Pons (tissue), 1 donor: ENCODE measurements at regions not wholly inside any gene's neighbourhood (a gene's known extent, or its start where the extent isn't known, plus 50 kb on each side); places are given as distances from the start of the nearest gene placed in this dataset.

Experiments used
- DNase-seq: peaks from one replicate; pipeline ENCODE4 v3.0.0-alpha.2; 2016; ENCODE audit warnings: low spot score

DNA sequence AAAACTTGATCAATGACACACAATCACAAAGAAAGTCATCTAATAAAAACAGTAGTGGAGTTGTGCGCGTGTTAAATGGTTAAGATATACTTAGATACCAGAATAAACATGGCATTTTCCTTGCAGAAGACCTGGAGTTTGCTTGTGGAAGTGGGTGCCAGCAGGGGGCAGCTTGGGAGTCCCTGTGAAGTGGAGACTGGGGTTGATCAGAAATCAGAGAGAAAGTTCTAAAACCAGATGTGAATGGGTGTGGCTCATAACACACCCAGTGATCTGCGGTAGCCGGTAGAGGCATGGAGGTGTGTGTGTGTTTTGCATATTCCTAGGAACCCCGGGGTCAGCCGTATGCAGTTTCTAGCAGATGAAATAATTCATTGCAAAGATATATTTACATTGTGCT, 300.1 kb upstream of the TRIB2 start:
- DNase-seq: no peak

DNA sequence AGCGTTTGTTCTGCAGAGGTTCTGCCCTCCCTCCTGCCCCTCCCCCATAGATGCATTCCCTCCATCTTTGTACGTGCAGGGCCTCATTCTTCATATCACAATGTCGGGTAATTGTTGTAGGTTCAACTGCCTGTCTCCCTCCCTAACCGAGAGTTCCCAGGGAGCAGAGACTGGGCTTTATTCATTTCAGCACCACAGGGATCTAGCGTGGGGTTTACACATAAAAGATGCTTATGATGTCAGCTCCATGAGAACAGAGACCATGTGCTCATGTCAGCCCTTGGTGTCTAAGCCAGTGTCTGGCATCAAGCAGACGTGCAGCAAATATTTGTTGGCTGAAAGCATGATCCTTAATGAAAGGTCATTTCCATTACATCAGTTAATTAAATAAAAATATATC, 298.9 kb upstream of the TRIB2 start:
- no peak for DNase-seq

DNA sequence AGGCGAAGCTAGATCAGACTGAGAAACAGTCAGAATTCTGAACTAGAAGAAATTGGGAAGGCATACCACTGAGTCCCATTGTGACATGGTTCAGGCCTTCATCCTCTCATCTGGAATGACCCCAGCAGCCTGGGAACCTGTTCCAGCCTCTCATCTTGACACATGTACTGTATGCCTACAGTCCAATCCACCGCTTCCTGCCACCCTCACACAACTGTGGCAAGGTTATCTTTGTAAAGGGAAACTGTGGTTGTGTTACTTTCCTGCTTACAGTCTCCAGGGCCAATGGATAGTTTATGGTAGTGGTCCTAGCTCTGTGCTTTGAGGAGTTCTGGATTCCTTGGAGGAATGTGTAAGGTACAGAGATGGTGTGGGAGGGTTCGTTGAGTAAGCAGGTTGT, 296.9 kb upstream of the TRIB2 start:
- DNase-seq: no peak

DNA sequence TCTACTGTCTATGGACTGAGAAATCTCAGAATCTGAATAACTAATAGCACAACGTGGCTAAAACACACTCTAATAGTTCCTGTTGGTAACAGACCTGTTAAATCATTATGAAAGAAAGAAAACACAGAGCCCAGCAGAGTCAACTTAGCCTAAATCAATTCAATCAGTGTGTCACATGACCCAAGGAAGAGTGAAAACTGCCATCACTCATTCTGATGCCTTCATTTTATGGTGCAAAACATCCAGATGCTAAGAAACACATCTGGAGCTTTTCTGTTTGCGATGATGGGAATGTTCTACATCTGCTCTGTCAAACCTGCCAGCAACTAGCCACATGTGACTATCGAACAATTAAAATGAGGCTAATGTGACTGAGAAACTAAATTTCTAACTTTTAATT, 295.7 kb upstream of the TRIB2 start:
- no peak for DNase-seq

DNA sequence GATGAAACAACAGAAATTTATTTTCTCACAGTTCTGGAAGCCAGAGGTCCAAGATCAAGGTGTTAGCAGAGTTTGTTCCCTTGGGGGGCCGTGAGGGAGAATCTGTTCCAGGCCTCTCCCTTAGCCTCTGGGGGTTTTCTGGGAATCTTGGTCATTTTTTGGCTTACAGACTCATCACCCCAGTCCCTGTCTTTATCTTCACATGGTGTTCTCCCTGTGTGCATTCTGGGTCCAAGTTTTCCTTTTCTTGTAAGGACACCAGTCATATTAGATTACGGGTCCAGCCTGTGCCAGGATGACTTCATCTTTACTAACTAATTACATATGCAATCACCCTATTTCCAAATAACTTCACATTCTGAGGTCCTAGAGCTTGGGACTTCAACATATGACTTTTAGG, 292.5 kb upstream of the TRIB2 start:
- DNase-seq: no peak

DNA sequence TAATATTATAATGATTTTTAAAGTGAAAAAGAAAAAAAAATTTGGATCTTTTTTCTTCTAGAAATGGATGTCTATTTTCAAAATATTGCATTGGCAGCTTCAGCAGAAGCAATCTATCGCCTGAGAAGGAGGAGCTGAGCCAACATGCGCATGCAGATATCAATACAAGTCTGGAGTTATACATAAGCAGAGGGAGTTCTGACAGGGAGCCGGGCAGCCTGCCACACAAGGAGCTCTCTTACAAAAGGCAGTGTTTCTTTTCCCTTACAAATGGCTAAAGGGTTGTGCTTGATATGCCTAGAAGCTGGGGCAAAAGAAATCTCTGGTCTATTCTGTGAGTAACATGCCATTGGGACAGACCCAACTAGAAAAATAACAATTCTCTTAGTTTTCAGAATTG, 291.9 kb upstream of the TRIB2 start:
- peak; percentile 14 for DNase-seq

DNA sequence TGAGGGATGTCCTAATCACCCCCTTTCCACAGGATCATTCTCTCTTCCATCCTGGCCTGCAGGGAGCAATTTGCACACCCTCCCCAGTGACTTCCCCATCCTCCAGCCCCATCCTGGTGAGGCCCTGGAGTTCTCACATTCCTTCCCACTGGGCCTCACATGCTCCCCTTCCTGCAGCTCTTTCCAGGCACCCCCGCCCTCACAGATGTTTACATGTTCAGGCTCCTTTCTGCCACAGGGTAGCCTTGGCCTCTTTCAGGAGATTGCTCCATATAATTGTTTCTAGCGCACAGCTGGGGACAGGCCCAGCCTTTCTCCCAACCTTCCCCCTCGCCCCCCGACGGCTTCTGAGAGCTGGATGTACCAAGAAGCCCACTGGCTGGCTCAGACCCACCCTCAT, 288.4 kb upstream of the TRIB2 start:
- DNase-seq: no peak

DNA sequence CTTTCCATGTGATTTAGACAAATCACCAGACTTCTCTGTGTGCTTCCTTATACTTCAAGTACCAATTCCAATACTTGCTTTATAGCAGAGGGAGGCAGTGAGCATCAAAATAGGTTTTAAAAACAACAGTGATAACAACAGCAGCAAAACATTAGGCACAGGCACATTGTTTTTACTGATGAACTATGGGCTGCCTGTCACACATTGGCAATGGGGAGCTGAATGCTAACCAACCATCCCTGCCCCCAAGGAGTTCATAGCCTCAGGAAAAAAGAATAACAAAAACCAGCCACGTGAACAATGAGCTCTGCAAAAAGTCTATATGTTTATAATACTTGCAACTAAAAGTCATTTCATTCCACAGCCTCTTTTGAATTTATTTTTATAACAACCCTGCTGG, 287.9 kb upstream of the TRIB2 start:
- no peak for DNase-seq

DNA sequence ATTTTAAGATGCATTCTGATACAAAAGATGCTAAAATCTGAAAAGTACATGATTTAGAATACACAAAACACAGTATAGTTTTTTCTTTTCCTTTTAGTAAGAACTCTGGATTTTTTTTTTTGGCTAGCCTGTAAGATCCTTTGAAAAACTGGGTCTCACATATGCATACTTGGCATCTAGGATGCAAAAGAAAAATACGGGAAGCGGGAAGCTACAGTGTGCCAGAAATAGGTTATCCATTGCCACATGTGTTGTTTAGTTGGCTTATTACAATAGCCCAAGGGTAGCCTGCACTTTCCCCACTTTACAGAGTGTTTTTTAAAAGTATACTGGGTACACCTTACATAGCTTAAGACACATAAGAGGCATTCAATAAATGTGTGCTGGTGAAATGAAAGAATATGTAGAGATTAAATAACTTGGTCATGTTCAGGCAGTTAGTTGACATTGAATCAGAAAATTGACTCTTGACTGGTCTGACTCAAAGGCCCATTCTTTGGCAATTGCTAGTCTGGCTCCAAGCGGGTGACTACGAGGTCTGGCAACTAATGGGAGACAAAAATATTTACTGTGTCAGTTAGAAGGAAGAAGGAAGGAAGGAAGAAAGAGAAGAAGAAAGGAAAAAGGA, 286.8 kb upstream of the TRIB2 start:
- no peak for DNase-seq

DNA sequence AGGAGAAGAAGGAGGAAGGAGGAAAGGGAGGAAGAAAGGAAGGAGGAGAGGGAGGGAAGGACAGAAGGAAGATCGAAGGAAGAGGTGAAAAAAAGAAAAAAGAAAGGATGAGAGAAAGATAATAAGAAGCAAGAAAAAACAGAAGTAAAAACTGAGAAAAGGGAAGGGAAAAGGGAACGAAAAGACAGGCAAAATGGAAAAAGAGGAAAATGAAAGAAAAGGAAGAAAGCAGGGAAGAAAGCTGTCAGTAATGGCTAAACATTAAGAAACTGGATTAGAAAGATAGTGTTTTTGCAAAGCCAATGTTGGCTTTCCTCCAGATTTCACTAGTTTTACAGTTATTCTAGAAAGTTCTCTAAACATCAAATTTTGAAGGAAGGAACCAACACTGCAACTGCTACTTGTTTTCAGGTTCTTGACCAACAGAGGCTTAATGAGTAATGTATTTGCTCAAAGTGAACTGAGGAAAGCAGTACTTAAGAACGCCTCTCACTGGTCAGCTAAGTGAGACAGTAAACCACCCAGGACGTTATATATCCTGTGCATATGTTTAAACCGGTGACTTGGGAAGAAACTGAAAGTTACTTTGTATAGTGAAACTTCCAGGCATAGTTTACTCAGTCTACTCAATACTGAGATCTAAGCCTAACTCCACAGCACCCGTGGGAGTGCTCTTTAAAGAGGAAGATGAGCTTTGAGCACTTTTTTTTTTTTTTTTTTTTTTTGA, 286.2 kb upstream of the TRIB2 start:
- peak; percentile 46 for DNase-seq

DNA sequence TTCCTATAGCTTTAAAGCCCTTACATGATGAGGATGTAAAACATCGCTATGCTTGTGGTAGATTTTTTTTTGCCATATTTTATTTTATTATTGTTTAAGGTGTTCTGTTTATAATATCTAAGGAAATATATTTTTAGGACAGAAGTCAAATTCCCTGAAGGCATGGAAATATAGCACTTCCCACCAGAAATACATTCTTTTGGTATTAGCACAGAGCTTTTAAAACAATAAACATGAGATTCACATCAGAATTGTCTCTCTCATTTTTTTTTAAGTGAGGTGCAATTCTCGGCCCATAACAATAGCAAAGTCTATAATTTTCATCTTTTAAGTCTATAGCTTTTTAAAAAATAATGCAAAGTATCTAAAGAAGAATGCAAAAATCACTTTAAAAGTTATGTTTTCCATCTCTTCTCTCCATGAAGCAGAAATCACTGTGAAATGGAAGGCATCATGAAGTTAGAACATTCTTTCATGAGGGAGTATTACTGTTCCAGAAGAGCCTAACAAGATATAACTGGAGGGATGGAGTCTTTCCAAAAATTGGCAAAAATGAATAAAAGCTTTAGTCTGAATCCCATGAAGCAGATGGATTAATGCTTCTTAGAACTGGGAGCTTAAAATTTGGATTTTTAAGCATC, 283.6 kb upstream of the TRIB2 start:
- no peak for DNase-seq

DNA sequence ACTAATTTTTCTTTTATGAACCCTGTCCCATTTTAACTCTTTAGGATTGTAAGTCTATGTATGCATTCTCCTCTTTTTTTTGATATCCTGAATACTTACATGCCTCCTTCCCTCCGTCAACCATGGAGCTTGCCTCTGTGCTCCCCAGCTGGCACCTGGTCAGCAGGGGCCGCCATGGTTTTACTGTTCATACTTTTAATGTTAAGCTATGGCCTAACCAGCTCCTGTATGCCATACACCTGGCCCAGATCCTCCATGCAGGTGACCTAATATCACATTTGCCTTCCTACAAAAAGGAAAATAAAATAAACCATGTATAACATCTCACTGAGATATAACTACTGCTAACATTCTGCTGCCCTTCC, 283.1 kb upstream of the TRIB2 start:
- no peak for DNase-seq

DNA sequence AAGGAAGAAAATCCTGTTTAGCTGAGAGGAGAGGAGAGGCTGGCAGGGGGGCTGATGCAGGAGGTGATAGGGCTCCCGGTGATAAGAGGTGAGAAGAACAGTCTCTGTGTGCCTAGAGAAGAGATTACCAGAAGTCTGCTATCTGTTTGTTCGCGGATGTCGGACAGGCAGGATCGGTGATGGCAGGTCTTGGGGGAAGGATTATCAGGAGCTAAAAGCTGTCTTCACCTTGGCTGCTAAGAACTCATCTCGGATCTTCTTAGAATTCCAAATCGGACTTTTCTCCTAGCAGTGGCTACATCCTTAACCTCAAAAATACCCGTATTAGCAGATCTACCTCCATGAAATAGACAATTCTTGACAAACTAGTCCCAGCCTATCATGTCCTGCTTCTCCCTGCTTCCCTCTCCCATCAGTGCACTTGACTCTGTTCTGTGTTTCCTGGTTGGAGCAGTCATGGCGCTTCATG, 282.1 kb upstream of the TRIB2 start:
- DNase-seq: no peak

DNA sequence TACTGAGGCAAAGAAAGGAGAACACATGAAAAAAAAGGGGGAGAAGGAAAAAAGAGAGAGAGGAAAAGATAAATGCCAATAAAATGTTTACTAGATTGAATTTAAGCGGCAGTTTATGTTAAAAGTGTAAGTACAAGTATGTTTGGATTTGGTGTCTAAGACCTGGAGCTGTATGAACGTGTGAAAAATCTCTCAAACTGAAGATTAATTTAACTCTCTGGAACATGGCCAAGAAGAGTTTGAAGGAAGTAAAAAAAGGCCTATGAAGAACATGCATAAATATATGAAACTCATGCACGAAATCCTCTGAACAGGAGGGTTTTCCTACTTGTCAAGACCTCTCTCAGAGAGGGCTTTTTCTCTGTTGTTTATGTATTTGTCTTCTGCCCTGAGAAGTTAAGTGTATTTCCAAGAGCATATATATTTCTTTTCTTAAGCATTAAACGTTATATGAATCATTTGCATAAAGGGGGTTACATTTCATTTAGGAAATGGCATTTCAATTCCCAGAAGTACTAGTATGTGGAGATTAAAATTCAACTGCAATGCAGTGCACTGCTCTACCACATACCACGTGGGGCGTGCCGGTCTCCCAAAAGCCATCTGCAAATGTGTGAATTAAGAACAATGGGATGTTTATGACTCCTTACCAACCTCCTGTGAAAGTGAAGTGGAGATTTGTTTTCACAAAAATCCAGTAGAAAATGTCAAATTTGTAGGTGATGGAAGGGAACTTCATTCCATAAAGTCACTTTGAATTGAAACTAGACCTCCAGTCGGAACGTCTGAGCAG, 281.1 kb upstream of the TRIB2 start:
- DNase-seq: no peak

DNA sequence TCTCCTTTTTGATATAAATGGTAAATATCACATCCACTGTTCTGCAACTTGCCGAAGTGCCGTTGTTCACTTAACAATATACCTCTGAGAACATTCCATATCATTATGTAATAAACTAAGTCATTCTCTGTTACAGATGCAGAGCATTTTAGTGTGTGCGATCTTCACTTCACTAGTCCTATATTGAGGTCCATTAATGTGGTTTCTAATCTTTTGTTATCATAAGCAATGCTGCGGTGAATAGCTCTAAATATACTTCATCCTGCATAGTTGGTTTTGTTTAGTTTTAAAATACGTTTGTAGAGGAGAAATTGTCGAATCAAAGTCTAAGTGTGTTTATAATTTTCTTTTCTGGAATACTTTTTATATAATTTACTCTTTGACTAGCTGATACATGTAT, 280.3 kb upstream of the TRIB2 start:
- DNase-seq: no peak

DNA sequence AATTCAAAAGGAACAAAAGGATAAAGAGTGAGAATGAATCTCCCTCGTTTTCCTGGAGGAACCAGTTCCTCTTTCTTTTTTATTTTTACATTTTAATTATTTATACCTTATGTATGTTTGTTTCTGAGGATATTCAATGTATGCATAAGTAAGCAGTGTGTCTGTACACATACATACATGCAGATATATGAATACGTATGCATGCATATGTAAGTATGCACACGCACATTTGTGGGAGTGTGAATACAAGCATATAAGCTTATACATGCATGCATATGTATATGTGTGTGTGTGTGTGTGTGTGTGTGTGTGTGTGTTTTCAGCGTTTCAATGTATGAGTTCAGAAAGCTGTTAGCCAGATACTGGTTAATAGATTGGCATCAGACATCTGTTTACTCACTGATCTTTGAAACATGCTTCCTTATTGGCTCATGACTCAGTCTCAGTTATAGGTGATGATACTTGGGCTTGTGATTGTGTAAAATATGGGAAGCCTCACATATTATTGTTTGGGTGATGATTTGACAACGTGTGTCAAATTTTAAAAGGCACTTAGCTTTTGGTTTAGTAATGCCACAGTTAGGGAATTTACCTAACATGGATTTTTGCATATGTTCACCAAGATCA, 279.7 kb upstream of the TRIB2 start:
- no peak for DNase-seq

DNA sequence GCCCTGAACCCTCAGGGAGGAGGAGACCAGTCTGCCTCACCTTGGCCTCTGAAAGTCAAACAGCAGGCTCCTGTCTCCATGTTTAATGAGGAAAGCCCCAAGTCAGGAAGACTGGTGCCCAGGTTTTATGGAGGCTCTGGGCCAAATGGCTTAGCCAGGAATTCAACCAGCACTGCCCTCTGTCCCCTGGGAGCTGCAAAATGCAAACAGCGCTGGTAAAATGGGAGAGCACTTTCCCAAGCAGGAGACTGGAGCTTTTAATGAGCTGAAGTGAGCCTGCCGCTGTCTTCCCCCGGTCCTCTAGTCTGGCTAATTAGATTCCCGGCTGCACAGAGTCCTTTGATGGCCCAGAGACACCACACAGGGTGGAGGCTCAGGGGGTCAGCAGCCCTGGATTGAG, 276.0 kb upstream of the TRIB2 start:
- no peak for DNase-seq

DNA sequence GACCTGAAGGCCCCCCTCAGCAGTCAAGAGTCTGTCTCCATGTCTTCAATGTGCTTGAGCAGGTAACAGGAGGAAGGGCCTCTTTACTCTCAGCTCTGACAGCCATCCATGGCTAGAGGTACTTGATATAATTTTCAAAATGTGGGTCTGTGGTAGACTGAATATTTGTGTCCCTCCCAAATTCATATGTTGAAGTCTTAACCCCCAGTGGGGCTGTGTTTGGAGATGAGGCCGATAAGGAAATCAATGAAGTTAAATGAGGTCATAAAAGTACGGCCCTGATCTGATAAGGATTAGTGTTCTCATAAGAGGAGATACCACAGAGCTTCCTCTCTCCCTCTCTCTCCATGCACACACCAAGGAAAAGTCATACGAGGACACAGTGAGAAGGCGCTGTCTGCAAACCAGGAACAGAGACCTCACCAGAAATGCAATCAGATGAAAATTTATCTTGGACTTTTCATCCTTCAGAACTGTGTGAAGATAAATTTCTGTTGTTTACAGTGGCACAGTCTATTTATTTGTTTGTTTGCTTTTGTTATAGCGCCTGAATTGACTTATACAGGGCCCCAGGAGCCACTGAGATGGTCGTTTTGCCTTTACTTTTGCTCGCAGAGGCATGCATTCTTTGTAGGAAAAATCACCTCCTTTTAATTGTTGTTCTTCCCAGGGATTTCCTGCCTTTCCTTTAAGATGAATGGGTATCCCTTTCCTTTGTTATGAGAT, 274.8 kb upstream of the TRIB2 start:
- DNase-seq: no peak

DNA sequence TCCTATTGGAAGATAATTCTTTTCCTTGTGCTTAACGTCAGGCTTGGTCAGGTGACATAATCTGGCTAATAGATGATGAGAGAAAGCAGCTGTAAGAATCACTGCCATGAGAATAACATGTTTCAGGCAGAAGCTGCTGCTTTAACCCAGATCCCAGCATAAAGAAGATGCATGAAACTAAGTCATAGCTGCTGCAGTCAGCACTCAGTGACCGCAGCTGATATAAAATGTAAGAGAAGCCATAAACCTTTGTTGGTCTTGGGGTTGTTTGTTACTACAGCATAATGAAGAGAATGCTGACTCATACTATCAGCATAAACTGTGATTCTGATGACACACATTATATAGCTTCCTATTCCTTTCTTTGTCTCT, 274.3 kb upstream of the TRIB2 start:
- no peak for DNase-seq

DNA sequence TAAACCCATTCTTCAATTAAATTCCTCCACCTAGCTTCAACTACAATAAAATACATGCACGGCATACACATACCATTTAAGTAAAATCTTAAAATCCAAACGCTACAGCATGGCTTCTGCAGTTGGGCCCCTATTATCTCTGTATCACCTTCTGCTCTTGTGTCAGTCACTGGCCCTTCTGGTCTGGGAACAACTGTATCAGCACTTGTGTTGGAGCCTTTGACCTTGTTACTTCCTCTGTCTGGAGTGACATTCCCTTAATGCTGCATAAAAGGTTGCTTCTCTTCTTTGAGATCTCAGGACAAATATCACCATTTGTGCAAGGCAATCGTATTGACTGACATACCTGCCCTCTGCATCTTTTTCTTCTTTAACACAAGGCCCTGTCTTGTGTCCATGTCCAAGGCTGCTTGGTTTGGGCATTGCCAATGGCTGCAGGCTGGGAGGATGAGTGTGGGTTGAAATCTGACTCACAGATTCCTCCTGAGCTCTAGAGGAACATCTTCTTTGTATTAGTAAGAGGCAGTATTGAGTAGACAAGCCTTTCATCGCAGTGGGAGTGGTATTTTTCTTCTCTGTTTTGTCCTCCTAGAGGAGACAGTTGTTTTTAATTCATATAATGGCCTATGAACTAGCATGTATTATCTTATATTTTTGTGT, 267.8 kb upstream of the TRIB2 start:
- no peak for DNase-seq

DNA sequence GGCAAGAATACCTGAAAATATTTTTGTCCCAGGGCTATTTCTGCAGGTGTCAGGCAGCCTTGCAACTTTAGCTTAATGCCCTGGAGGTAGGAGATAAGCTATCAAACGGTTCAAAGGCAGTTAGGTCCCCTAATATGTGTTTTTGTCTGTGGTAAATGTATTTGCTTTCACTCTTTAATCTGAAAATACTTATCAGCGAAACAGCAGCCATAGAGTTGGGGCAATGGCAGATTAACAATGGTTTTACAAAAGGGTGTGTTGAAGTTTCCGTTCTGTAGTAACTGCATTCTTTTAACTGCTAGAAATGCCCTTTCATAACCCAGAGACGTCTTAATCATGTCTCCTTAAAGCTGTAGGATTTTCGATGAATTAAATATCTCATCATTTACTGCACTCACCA, 265.0 kb upstream of the TRIB2 start:
- DNase-seq: no peak
